ENCODE measurements at regions not wholly inside any gene's neighbourhood (a gene's known extent, or its start where the extent isn't known, plus 50 kb on each side); places are given as distances from the start of the nearest gene placed in this dataset.
"Not testable (repeated sequence)": the region's sequence is repeated elsewhere in the genome, so short reads cannot be mapped to it uniquely, and the experiment has no call there.

- no peaks in the 10 kb centered on the region for H3K27me3 ChIP-seq (ENCODE audit: control insufficient read depth in 5 of 5, insufficient read depth in 4 of 5, low read length in 5 of 5)
- H3K36me3 ChIP-seq (ENCODE audit: control insufficient read depth in 5 of 5, insufficient read depth in 5 of 5, low read length in 5 of 5): no peaks in the 10 kb centered on the region
- H3K4me1 ChIP-seq (ENCODE audit: control insufficient read depth in 5 of 5, insufficient read depth in 5 of 5, low read length in 5 of 5): peaks cover 1 to 21% (median 8%) of the 10 kb centered on the region in 5 donors
- H3K9me3 ChIP-seq (ENCODE audit: control insufficient read depth in 5 of 5, low read length in 5 of 5): peaks cover 0 to 18% (median 12%) of the 10 kb centered on the region in 5 donors
- no peak overlapping the region for H3K9ac ChIP-seq (ENCODE audit: low read length in 5 of 5)
- H3K27ac ChIP-seq (ENCODE audit: low read depth, low read length): no peak overlapping the region
- H3K4me3 ChIP-seq (ENCODE audit: low read depth in 1 of 5, low read length in 5 of 5): no peak overlapping the region
Observed at GRCh38 chr1:96525657-96526557, 195.7 kb upstream of the PTBP2 start.

DNA sequence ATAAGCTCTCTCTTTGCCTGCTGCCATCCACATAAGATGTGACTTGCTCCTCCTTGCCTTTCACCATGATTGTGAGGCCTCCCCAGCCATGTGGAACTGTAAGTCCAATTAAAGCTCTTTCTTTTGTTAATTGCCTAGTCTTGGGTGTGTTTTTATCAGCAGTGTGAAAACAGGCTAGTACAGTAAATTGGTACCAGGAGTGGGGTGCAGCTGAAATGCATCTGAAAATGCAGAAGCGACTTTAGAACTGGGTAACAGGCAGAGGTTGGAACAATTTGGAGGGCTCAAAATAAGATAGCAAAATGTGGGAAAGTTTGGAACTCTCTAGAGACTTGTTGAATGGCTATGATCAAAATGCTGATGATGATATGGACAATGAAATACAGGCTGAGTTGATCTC is 192.9 kb upstream of the PTBP2 start:
- not testable (repeated sequence) for H3K9ac ChIP-seq (ENCODE audit: low read length in 5 of 5); H3K27ac ChIP-seq (ENCODE audit: low read depth, low read length); H3K36me3 ChIP-seq (ENCODE audit: control insufficient read depth in 5 of 5, insufficient read depth in 5 of 5, low read length in 5 of 5); H3K27me3 ChIP-seq (ENCODE audit: control insufficient read depth in 5 of 5, insufficient read depth in 4 of 5, low read length in 5 of 5); H3K4me3 ChIP-seq (ENCODE audit: low read depth in 1 of 5, low read length in 5 of 5)
- Histone ChIP-seq H3K4me1 (ENCODE audit: control insufficient read depth in 5 of 5, insufficient read depth in 5 of 5, low read length in 5 of 5) (peaks cover 0 to 15% (median 8%) of the 10 kb centered on the region in 5 donors), H3K9me3 (ENCODE audit: control insufficient read depth in 5 of 5, low read length in 5 of 5) (peaks cover 0 to 18% (median 14%) of the 10 kb centered on the region in 5 donors)

DNA sequence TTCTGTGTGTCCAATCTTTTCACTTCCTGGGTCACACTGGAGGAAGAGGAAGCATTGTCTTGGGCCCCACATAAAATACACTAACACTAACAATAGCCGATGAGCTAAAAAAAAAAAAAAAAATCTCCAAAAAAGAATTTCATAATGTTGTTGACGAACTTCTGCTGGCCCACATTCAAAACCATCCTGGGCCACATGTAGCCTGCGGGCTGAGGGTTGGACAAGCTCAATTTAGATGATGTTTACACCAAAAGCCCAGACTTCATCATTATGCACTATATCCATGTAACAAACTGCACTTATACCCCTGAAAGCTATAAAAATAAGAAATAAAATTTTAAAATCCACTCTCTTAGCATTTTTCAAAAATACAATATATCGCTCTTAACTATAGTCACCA is 187.8 kb upstream of the PTBP2 start:
- H3K9me3 ChIP-seq (ENCODE audit: control insufficient read depth in 5 of 5, low read length in 5 of 5): peaks cover 0 to 9% (median 6%) of the 10 kb centered on the region in 5 donors
- H3K27ac ChIP-seq (ENCODE audit: low read depth, low read length): no peak overlapping the region
- no peak overlapping the region for H3K4me3 ChIP-seq (ENCODE audit: low read depth in 1 of 5, low read length in 5 of 5)
- peaks cover 5 to 13% (median 11%) of the 10 kb centered on the region in 5 donors for H3K4me1 ChIP-seq (ENCODE audit: control insufficient read depth in 5 of 5, insufficient read depth in 5 of 5, low read length in 5 of 5)
- no peaks in the 10 kb centered on the region for H3K36me3 ChIP-seq (ENCODE audit: control insufficient read depth in 5 of 5, insufficient read depth in 5 of 5, low read length in 5 of 5)
- no peak overlapping the region for H3K9ac ChIP-seq (ENCODE audit: low read length in 5 of 5)
- H3K27me3 ChIP-seq (ENCODE audit: control insufficient read depth in 5 of 5, insufficient read depth in 4 of 5, low read length in 5 of 5): no peaks in the 10 kb centered on the region

DNA sequence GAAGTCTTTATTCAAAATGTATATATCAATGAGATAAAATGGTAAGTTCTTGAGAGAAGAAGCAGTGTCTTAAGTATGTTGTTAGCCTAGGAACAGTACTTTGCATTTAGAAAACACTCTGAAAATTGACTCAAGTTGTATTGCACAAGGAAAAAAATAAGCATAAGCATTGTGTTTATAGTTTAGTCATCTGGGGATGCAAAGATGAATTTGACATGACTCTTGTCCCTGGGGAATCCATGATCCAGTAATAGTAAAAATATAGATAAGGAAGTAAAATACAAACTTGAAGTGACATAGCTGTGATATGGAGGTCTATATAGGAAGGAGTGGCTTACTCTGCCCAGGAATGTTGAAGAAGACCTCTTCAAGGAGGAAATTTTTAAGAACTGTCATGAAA is 185.0 kb upstream of the PTBP2 start:
- Histone ChIP-seq H3K36me3 (ENCODE audit: control insufficient read depth in 5 of 5, insufficient read depth in 5 of 5, low read length in 5 of 5) (no peaks in the 10 kb centered on the region), H3K9ac (ENCODE audit: low read length in 5 of 5) (no peak overlapping the region), H3K4me3 (ENCODE audit: low read depth in 1 of 5, low read length in 5 of 5) (no peak overlapping the region), H3K4me1 (ENCODE audit: control insufficient read depth in 5 of 5, insufficient read depth in 5 of 5, low read length in 5 of 5) (peaks cover 5 to 24% (median 21%) of the 10 kb centered on the region in 5 donors), H3K27ac (ENCODE audit: low read depth, low read length) (no peak overlapping the region), H3K9me3 (ENCODE audit: control insufficient read depth in 5 of 5, low read length in 5 of 5) (no peaks in the 10 kb centered on the region), H3K27me3 (ENCODE audit: control insufficient read depth in 5 of 5, insufficient read depth in 4 of 5, low read length in 5 of 5) (no peaks in the 10 kb centered on the region)

- Histone ChIP-seq H3K27me3 (ENCODE audit: control insufficient read depth in 5 of 5, insufficient read depth in 4 of 5, low read length in 5 of 5) (no peaks in the 10 kb centered on the region), H3K9ac (ENCODE audit: low read length in 5 of 5) (no peak overlapping the region), H3K27ac (ENCODE audit: low read depth, low read length) (peak overlapping the region; percentile 60)
Observed at GRCh38 chr1:96538111-96538641, 183.4 kb upstream of the PTBP2 start.

DNA sequence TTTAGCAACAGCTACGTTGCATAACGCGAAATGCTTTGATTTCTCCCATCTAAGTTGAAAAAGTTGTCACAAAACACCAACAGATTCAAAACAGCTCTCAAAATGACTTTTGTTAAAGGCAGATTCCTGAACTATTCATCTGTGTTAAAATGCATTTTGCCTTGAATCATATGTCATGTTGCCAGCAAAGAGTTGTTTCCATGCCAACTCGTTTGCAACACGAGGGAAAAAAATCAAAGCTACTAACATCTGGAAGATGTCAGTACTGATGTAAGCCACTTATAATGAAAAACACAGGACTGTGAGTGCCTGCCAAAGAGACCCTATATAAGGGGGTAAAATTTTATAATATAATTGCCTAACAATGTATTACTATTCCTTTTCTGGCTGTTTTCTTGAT is 182.7 kb upstream of the PTBP2 start:
- Histone ChIP-seq H3K4me1 (ENCODE audit: control insufficient read depth in 5 of 5, insufficient read depth in 5 of 5, low read length in 5 of 5) (peaks cover 5 to 24% (median 21%) of the 10 kb centered on the region in 5 donors), H3K36me3 (ENCODE audit: control insufficient read depth in 5 of 5, insufficient read depth in 5 of 5, low read length in 5 of 5) (no peaks in the 10 kb centered on the region), H3K9ac (ENCODE audit: low read length in 5 of 5) (no peak overlapping the region), H3K9me3 (ENCODE audit: control insufficient read depth in 5 of 5, low read length in 5 of 5) (no peaks in the 10 kb centered on the region), H3K4me3 (ENCODE audit: low read depth in 1 of 5, low read length in 5 of 5) (no peak overlapping the region), H3K27me3 (ENCODE audit: control insufficient read depth in 5 of 5, insufficient read depth in 4 of 5, low read length in 5 of 5) (no peaks in the 10 kb centered on the region), H3K27ac (ENCODE audit: low read depth, low read length) (peak overlapping the region; percentile 60)

More at GRCh38 chr1:96538111-96538641, 183.4 kb upstream of the PTBP2 start:
- H3K36me3 ChIP-seq (ENCODE audit: control insufficient read depth in 5 of 5, insufficient read depth in 5 of 5, low read length in 5 of 5): no peaks in the 10 kb centered on the region
- peak overlapping the region in 1 of 5 donors; percentile 4 for H3K4me3 ChIP-seq (ENCODE audit: low read depth in 1 of 5, low read length in 5 of 5)
- H3K9me3 ChIP-seq (ENCODE audit: control insufficient read depth in 5 of 5, low read length in 5 of 5): no peaks in the 10 kb centered on the region
- peaks cover 5 to 24% (median 21%) of the 10 kb centered on the region in 5 donors for H3K4me1 ChIP-seq (ENCODE audit: control insufficient read depth in 5 of 5, insufficient read depth in 5 of 5, low read length in 5 of 5)

GRCh38 chr1:96541491-96541890 is 180.1 kb upstream of the PTBP2 start:
- no peaks in the 10 kb centered on the region for H3K27me3 ChIP-seq (ENCODE audit: control insufficient read depth in 5 of 5, insufficient read depth in 4 of 5, low read length in 5 of 5)
- H3K27ac ChIP-seq (ENCODE audit: low read depth, low read length): no peak overlapping the region

GRCh38 chr1:96544051-96544830 is 177.3 kb upstream of the PTBP2 start:
- Histone ChIP-seq H3K27ac (ENCODE audit: low read depth, low read length) (no peak overlapping the region), H3K4me3 (ENCODE audit: low read depth in 1 of 5, low read length in 5 of 5) (no peak overlapping the region)

More at GRCh38 chr1:96541491-96541890, 180.1 kb upstream of the PTBP2 start:
- H3K9ac ChIP-seq (ENCODE audit: low read length in 5 of 5): no peak overlapping the region
- no peak overlapping the region for H3K4me3 ChIP-seq (ENCODE audit: low read depth in 1 of 5, low read length in 5 of 5)
- no peaks in the 10 kb centered on the region for H3K36me3 ChIP-seq (ENCODE audit: control insufficient read depth in 5 of 5, insufficient read depth in 5 of 5, low read length in 5 of 5)
- H3K4me1 ChIP-seq (ENCODE audit: control insufficient read depth in 5 of 5, insufficient read depth in 5 of 5, low read length in 5 of 5): peaks cover 5 to 24% (median 21%) of the 10 kb centered on the region in 5 donors
- H3K9me3 ChIP-seq (ENCODE audit: control insufficient read depth in 5 of 5, low read length in 5 of 5): no peaks in the 10 kb centered on the region

GRCh38 chr1:96544831-96545221 is 176.8 kb upstream of the PTBP2 start:
- H3K4me3 ChIP-seq (ENCODE audit: low read depth in 1 of 5, low read length in 5 of 5): no peak overlapping the region
- H3K9me3 ChIP-seq (ENCODE audit: control insufficient read depth in 5 of 5, low read length in 5 of 5): no peaks in the 10 kb centered on the region
- no peaks in the 10 kb centered on the region for H3K36me3 ChIP-seq (ENCODE audit: control insufficient read depth in 5 of 5, insufficient read depth in 5 of 5, low read length in 5 of 5)
- peaks cover 0 to 2% (median under 1%) of the 10 kb centered on the region in 5 donors for H3K4me1 ChIP-seq (ENCODE audit: control insufficient read depth in 5 of 5, insufficient read depth in 5 of 5, low read length in 5 of 5)
- no peak overlapping the region for H3K27ac ChIP-seq (ENCODE audit: low read depth, low read length)
- H3K27me3 ChIP-seq (ENCODE audit: control insufficient read depth in 5 of 5, insufficient read depth in 4 of 5, low read length in 5 of 5): no peaks in the 10 kb centered on the region
- H3K9ac ChIP-seq (ENCODE audit: low read length in 5 of 5): no peak overlapping the region

More at GRCh38 chr1:96544051-96544830, 177.3 kb upstream of the PTBP2 start:
- H3K36me3 ChIP-seq (ENCODE audit: control insufficient read depth in 5 of 5, insufficient read depth in 5 of 5, low read length in 5 of 5): no peaks in the 10 kb centered on the region
- H3K4me1 ChIP-seq (ENCODE audit: control insufficient read depth in 5 of 5, insufficient read depth in 5 of 5, low read length in 5 of 5): peaks cover 0 to 7% (median 5%) of the 10 kb centered on the region in 5 donors
- no peaks in the 10 kb centered on the region for H3K9me3 ChIP-seq (ENCODE audit: control insufficient read depth in 5 of 5, low read length in 5 of 5)
- no peak overlapping the region for H3K9ac ChIP-seq (ENCODE audit: low read length in 5 of 5)
- no peaks in the 10 kb centered on the region for H3K27me3 ChIP-seq (ENCODE audit: control insufficient read depth in 5 of 5, insufficient read depth in 4 of 5, low read length in 5 of 5)
